Karpas-422 (cell line): ENCODE measurements at regions not wholly inside any gene's neighbourhood (a gene's known extent, or its start where the extent isn't known, plus 50 kb on each side); places are given as distances from the start of the nearest gene placed in this dataset.
A peak's percentile ranks its signal among the peaks of the same experiment; 100 is the strongest.

ENCODE experiments used
- DNase-seq: peaks from one replicate; pipeline ENCODE4 v3.0.0-alpha.2; 2015
- H2AFZ ChIP-seq: fragments of 200-600 bp; sonication (generic); 2 replicates; pipeline ENCODE4 v1.6.1; 2014; ENCODE audit warnings: antibody characterized with exemption, low read length, mixed read lengths
- H3K27ac ChIP-seq: fragments of 200-600 bp; sonication (generic); 2 replicates; pipeline ENCODE4 v1.5.1; 2014; ENCODE audit warnings: mild to moderate bottlenecking, low read length, moderate library complexity
- H3K27me3 ChIP-seq: fragments of 200-600 bp; sonication (generic); 2 replicates; pipeline ENCODE4 v1.6.1; 2014; ENCODE audit warnings: low read length, mixed read lengths
- H3K36me3 ChIP-seq: fragments of 200-600 bp; sonication (generic); 2 replicates; pipeline ENCODE4 v1.6.1; 2014; ENCODE audit warnings: low read length, mixed read lengths; ENCODE audit not compliant: insufficient read depth
- H3K4me1 ChIP-seq: fragments of 200-600 bp; sonication (generic); 2 replicates; pipeline ENCODE4 v1.6.1; 2014; ENCODE audit warnings: mild to moderate bottlenecking, low read length, mixed read lengths
- H3K4me2 ChIP-seq: fragments of 200-600 bp; sonication (generic); 2 replicates; pipeline ENCODE4 v1.6.1; 2014; ENCODE audit warnings: low read length, low read depth, mild to moderate bottlenecking; ENCODE audit not compliant: poor library complexity, severe bottlenecking
- H3K4me3 ChIP-seq: fragments of 200-600 bp; sonication (generic); 2 replicates; pipeline ENCODE4 v1.5.1; 2014; ENCODE audit warnings: mild to moderate bottlenecking, antibody characterized with exemption, low read length, mixed read lengths
- H3K79me2 ChIP-seq: fragments of 200-600 bp; sonication (generic); 2 replicates; pipeline ENCODE4 v1.6.1; 2014; ENCODE audit warnings: mild to moderate bottlenecking, low read length, mixed read lengths
- H3K9ac ChIP-seq: fragments of 200-600 bp; sonication (generic); 2 replicates; pipeline ENCODE4 v1.6.0; 2014; ENCODE audit warnings: low read length
- H3K9me2 ChIP-seq: fragments of 200-600 bp; sonication (generic), shearing (Covaris generic); replicated peaks from 2 replicates; pipeline ENCODE4 v1.6.0; 2014; ENCODE audit warnings: mild to moderate bottlenecking, low read length, moderate library complexity; ENCODE audit not compliant: insufficient read depth
- H3K9me3 ChIP-seq: fragments of 300-700, 200-600 bp; sonication (generic); 2 replicates; pipeline ENCODE4 v1.6.1; 2014; ENCODE audit warnings: low read length, mixed read lengths
- H4K20me1 ChIP-seq: fragments of 200-600 bp; sonication (generic); 2 replicates; pipeline ENCODE4 v1.6.1; 2014; ENCODE audit warnings: mild to moderate bottlenecking, antibody characterized with exemption, low read length, low read depth; ENCODE audit not compliant: insufficient read depth

GRCh38 chr4:22240814-22241213 is 275.1 kb downstream of the ADGRA3 start:
- Histone ChIP-seq H3K36me3 (no peaks in the 10 kb centered on the region), H2AFZ (no peak overlapping the region), H3K4me3 (no peak overlapping the region), H4K20me1 (no peaks in the 10 kb centered on the region), H3K9ac (no peak overlapping the region), H3K79me2 (no peaks in the 10 kb centered on the region), H3K9me2 (no peaks in the 10 kb centered on the region), H3K27ac (no peak overlapping the region), H3K4me1 (no peaks in the 10 kb centered on the region), H3K9me3 (peaks cover 8% of the 10 kb centered on the region), H3K27me3 (no peaks in the 10 kb centered on the region), H3K4me2 (no peak overlapping the region)
- no peak for DNase-seq

DNA sequence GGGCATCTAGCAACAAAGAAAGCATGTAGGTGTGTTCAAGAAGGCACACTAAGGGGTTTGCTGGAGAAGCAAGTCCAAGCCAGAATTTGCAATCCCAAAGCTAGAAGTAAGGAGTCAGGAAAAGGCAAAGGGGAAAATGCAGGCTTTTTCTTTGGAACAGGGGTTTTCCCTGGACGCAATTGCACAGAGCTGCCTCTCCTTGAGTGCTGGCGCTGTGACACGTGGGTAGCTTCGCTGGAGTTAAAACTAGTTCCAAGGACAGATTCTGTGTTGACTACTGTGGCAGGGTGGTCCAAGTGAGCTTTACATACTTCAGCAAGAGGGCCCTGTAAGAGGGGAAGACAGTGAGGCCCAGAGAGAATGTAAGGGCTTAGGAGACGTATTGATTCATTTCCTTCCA is 277.1 kb downstream of the ADGRA3 start:
- Histone ChIP-seq H3K79me2 (no peaks in the 10 kb centered on the region), H3K27ac (no peak overlapping the region), H4K20me1 (no peaks in the 10 kb centered on the region), H3K36me3 (no peaks in the 10 kb centered on the region), H3K4me2 (no peak overlapping the region), H3K9ac (no peak overlapping the region), H3K4me3 (no peak overlapping the region), H3K9me3 (peaks cover 6% of the 10 kb centered on the region; the same call in 1 of the 2 replicates), H3K9me2 (no peaks in the 10 kb centered on the region), H3K27me3 (no peaks in the 10 kb centered on the region), H3K4me1 (no peaks in the 10 kb centered on the region), H2AFZ (no peak overlapping the region)
- DNase-seq = no peak

DNA sequence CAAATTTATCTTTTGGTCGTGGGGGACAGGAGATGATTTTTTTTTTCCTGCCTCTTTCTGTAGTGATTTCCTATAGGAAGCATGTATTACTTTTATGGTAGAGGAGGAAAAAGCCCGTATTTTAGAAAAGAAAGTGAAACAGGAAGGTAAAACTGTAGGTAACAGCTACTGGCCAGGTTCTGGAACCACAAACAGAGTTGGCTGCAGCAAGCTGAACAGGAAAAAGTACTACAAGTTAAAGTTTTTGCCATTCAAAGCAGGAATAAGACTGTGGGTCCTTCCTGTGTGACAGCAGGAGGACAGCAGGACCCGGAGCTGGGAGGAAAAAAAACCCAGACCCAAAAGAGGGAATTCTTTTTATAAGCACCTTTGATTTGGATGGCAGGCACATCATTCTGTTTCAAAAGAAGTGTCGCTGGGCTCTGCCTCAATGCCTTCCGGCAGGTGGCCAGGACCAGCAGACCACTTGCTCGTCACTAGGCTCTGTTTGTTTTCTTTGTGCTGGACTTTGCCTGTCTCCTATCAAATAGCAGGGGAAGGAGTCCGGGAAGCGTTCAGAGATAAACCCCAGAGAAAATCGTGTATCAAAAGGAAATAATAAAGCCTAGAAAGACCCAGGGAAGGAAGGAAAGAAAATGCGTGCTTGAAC is 277.9 kb downstream of the ADGRA3 start:
- H2AFZ ChIP-seq = no peak overlapping the region
- H3K4me3 ChIP-seq = no peak overlapping the region
- no peak for DNase-seq
- no peaks in the 10 kb centered on the region for H3K27me3 ChIP-seq
- H4K20me1 ChIP-seq = no peaks in the 10 kb centered on the region
- H3K9me3 ChIP-seq = peaks cover 4% of the 10 kb centered on the region; the same call in 1 of the 2 replicates
- H3K4me1 ChIP-seq = no peaks in the 10 kb centered on the region
- no peaks in the 10 kb centered on the region for H3K9me2 ChIP-seq
- no peak overlapping the region for H3K9ac ChIP-seq
- H3K79me2 ChIP-seq = no peaks in the 10 kb centered on the region
- peak overlapping the region; percentile 15 for H3K4me2 ChIP-seq
- H3K36me3 ChIP-seq = no peaks in the 10 kb centered on the region
- no peak overlapping the region for H3K27ac ChIP-seq

GRCh38 chr4:22237155-22237751 is 278.6 kb downstream of the ADGRA3 start:
- Histone ChIP-seq H3K9me3 (peaks cover 4% of the 10 kb centered on the region; the same call in 1 of the 2 replicates), H3K4me3 (no peak overlapping the region), H3K9me2 (no peaks in the 10 kb centered on the region), H3K27me3 (no peaks in the 10 kb centered on the region), H3K4me1 (no peaks in the 10 kb centered on the region), H2AFZ (no peak overlapping the region), H3K4me2 (peak overlapping the region; percentile 15), H4K20me1 (no peaks in the 10 kb centered on the region), H3K79me2 (no peaks in the 10 kb centered on the region), H3K27ac (no peak overlapping the region), H3K9ac (no peak overlapping the region), H3K36me3 (no peaks in the 10 kb centered on the region)
- DNase-seq = peak; percentile 66

- H3K4me2 ChIP-seq = no peak overlapping the region
- peaks cover 4% of the 10 kb centered on the region; the same call in 1 of the 2 replicates for H3K9me3 ChIP-seq
- no peak overlapping the region for H3K27ac ChIP-seq
- H3K9me2 ChIP-seq = no peaks in the 10 kb centered on the region
- DNase-seq = no peak
- no peaks in the 10 kb centered on the region for H3K4me1 ChIP-seq
- no peaks in the 10 kb centered on the region for H3K27me3 ChIP-seq
- no peak overlapping the region for H3K9ac ChIP-seq
- no peaks in the 10 kb centered on the region for H3K79me2 ChIP-seq
- no peak overlapping the region for H3K4me3 ChIP-seq
- no peak overlapping the region for H2AFZ ChIP-seq
- H3K36me3 ChIP-seq = no peaks in the 10 kb centered on the region
- no peaks in the 10 kb centered on the region for H4K20me1 ChIP-seq
Measured at GRCh38 chr4:22235698-22236097, 280.2 kb downstream of the ADGRA3 start.

DNA sequence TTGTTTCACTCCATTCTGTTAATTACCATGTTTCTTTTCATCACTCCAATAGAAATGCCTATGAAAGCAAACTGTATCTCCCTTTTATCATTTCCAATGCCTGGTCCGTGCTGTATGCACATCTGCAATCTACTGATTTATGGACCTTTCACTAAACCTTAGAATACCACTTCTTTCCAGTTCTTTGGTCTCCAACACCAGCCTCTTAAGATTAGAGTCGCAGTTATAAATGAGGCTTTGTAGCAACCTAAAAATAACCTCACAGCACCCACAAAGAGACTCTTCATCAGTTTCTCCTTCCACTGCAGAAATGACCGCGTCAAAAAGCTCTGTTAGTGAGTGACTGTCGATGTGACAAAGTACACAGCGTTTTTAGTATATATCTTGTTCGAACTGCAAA is 282.6 kb downstream of the ADGRA3 start:
- Histone ChIP-seq H3K4me2 (no peak overlapping the region), H3K36me3 (no peaks in the 10 kb centered on the region)

DNA sequence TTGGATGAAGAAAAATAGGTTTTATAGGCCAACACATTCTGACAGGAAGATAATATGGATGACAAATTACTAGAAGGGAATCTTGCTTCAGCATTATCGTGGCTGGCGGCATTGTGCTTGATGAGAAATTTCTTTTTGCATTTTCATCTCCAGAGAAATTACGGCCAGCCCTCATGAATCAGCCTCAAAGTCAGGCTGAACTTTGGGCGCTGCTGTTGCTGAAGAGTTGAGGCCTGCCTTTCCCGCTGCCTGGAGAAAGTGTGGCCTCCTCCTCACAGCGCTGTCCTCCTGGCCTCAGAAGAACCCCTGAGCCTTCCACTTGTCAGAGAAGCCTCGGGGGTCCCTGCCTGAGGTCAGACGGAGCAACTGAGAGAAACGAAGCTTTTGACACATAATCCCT is 272.4 kb upstream of the KCNIP4 start:
- Histone ChIP-seq H2AFZ (no peak overlapping the region), H3K4me2 (no peak overlapping the region), H3K9me3 (peaks cover 4% of the 10 kb centered on the region; the same call in 1 of the 2 replicates), H3K4me1 (no peaks in the 10 kb centered on the region), H4K20me1 (no peaks in the 10 kb centered on the region), H3K4me3 (no peak overlapping the region), H3K9ac (no peak overlapping the region), H3K27ac (no peak overlapping the region), H3K79me2 (no peaks in the 10 kb centered on the region), H3K36me3 (no peaks in the 10 kb centered on the region), H3K27me3 (no peaks in the 10 kb centered on the region), H3K9me2 (no peaks in the 10 kb centered on the region)
- DNase-seq = no peak

More for the DNA sequence above, 282.6 kb downstream of the ADGRA3 start:
- Histone ChIP-seq H3K9me3 (no peaks in the 10 kb centered on the region; the same call in 1 of the 2 replicates), H3K27ac (no peak overlapping the region), H4K20me1 (no peaks in the 10 kb centered on the region), H3K9me2 (no peaks in the 10 kb centered on the region), H3K79me2 (no peaks in the 10 kb centered on the region), H2AFZ (no peak overlapping the region), H3K4me3 (no peak overlapping the region), H3K9ac (no peak overlapping the region), H3K4me1 (no peaks in the 10 kb centered on the region), H3K27me3 (no peaks in the 10 kb centered on the region)
- no peak for DNase-seq

DNA sequence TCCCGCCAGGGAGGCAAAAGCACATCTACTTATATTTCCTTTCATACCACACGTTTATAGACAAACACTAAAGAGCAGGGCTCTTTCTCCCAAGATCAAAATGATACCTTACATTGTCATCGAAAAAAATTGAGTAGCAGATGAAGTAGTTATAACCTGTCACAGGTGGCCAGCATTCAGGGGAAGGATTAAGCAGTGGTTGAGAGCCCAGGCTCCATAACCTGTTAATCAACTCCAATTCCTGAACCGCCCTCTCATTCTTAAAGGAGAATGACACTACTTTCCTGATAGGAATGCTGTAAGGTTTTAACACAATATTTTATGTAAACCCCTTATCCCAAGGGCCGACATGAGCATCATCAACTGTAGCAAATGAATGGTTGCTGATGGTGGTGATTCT is 268.9 kb upstream of the KCNIP4 start:
- no peak overlapping the region for H3K4me3 ChIP-seq
- no peaks in the 10 kb centered on the region for H3K27me3 ChIP-seq
- H3K9ac ChIP-seq = no peak overlapping the region
- no peak overlapping the region for H3K4me2 ChIP-seq
- H3K9me2 ChIP-seq = no peaks in the 10 kb centered on the region
- H3K36me3 ChIP-seq = no peaks in the 10 kb centered on the region
- no peak overlapping the region for H3K27ac ChIP-seq
- no peak for DNase-seq
- no peaks in the 10 kb centered on the region for H3K4me1 ChIP-seq
- H3K79me2 ChIP-seq = no peaks in the 10 kb centered on the region
- 0 out of 2 replicates have a peak, but pooled peaks cover 3% of the 10 kb centered on the region for H3K9me3 ChIP-seq
- H2AFZ ChIP-seq = no peak overlapping the region
- no peaks in the 10 kb centered on the region for H4K20me1 ChIP-seq
